ENCODE measurements at regions not wholly inside any gene's neighbourhood (a gene's known extent, or its start where the extent isn't known, plus 50 kb on each side); places are given as distances from the start of the nearest gene placed in this dataset.

- H3K4me3 ChIP-seq (replicated peaks; ENCODE audit: low read depth, low read length): no peak overlapping the region
- TF ChIP-seq CTCF (IDR thresholded peaks at IDR 0.05; ENCODE audit: low read length, missing control alignments): no peak
- no peak for DNase-seq (ENCODE audit: low read depth)
These were observed 69.7 kb upstream of the FZD8 start for GRCh38 chr10:35711615-35712411.

- no peak for TF ChIP-seq CTCF (IDR thresholded peaks at IDR 0.05; ENCODE audit: low read length, missing control alignments)
These were observed 65.7 kb upstream of the FZD8 start for GRCh38 chr10:35707642-35708425.

GRCh38 chr10:35706959-35707358 is 64.9 kb upstream of the FZD8 start:
- no peak for DNase-seq (ENCODE audit: low read depth)
- no peak overlapping the region for H3K4me3 ChIP-seq (replicated peaks; ENCODE audit: low read depth, low read length)
- TF ChIP-seq CTCF (IDR thresholded peaks at IDR 0.05; ENCODE audit: low read length, missing control alignments): no peak

More at GRCh38 chr10:35707642-35708425, 65.7 kb upstream of the FZD8 start:
- DNase-seq (ENCODE audit: low read depth): no peak
- H3K4me3 ChIP-seq (replicated peaks; ENCODE audit: low read depth, low read length): no peak overlapping the region

- no peak overlapping the region for H3K4me3 ChIP-seq (replicated peaks; ENCODE audit: low read depth, low read length)
- DNase-seq (ENCODE audit: low read depth): no peak
- TF ChIP-seq CTCF (IDR thresholded peaks at IDR 0.05; ENCODE audit: low read length, missing control alignments): no peak
These were observed 63.6 kb upstream of the FZD8 start for GRCh38 chr10:35705671-35706070.

- no peak overlapping the region for H3K4me3 ChIP-seq (replicated peaks; ENCODE audit: low read depth, low read length)
- TF ChIP-seq CTCF (IDR thresholded peaks at IDR 0.05; ENCODE audit: low read length, missing control alignments): no peak
- DNase-seq (ENCODE audit: low read depth): no peak
These were observed 63.0 kb upstream of the FZD8 start for GRCh38 chr10:35705051-35705450.

GRCh38 chr10:35704401-35704800 is 62.3 kb upstream of the FZD8 start:
- no peak for TF ChIP-seq CTCF (IDR thresholded peaks at IDR 0.05; ENCODE audit: low read length, missing control alignments)
- no peak overlapping the region for H3K4me3 ChIP-seq (replicated peaks; ENCODE audit: low read depth, low read length)
- DNase-seq (ENCODE audit: low read depth): no peak
